ENCODE measurements at regions not wholly inside any gene's neighbourhood (a gene's known extent, or its start where the extent isn't known, plus 50 kb on each side); places are given as distances from the start of the nearest gene placed in this dataset.

DNA sequence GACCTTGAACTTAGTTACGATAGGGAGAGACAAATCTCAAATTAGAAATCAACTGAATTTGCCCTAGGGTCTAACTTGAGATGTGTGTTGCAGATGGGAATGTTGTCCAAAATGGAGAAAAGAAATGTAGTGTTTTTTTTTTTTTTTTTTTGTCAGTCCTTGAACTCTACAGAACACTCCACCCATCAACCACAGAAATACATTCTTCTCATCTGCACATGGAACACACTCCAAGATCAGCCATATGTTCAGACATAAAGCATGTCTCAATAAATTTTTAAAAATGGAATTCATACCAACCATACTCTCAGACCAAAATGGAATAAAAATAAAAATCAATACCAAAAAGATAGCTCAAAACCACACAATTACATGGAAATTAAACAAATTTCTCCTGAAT, 526.5 kb downstream of the FBXO15 start:
- TF ChIP-seq, protein P1, sequence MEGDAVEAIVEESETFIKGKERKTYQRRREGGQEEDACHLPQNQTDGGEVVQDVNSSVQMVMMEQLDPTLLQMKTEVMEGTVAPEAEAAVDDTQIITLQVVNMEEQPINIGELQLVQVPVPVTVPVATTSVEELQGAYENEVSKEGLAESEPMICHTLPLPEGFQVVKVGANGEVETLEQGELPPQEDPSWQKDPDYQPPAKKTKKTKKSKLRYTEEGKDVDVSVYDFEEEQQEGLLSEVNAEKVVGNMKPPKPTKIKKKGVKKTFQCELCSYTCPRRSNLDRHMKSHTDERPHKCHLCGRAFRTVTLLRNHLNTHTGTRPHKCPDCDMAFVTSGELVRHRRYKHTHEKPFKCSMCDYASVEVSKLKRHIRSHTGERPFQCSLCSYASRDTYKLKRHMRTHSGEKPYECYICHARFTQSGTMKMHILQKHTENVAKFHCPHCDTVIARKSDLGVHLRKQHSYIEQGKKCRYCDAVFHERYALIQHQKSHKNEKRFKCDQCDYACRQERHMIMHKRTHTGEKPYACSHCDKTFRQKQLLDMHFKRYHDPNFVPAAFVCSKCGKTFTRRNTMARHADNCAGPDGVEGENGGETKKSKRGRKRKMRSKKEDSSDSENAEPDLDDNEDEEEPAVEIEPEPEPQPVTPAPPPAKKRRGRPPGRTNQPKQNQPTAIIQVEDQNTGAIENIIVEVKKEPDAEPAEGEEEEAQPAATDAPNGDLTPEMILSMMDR (conservative IDR thresholded peaks at IDR 0.05), result no peak
- TF ChIP-seq ZFX (IDR thresholded peaks at IDR 0.05), result no peak

All from C4-2B (cell line).